Keratinocyte (primary cell): ENCODE measurements at regions not wholly inside any gene's neighbourhood (a gene's known extent, or its start where the extent isn't known, plus 50 kb on each side); places are given as distances from the start of the nearest gene placed in this dataset.

Source experiments
- CTCF ChIP-seq, 3 experiments: IDR thresholded peaks in 1 of 3; conservative IDR thresholded peaks in 1 of 3; optimal IDR thresholded peaks in 1 of 3; 2 replicates in 2 of 3; 3 replicates in 1 of 3; pipeline versions ENCODE3 to v1.5.1; 2011; ENCODE audit warnings: low read length in 3 of 3, mild to moderate bottlenecking in 3 of 3, moderate library complexity in 2 of 3, control low read depth in 1 of 3, inconsistent platforms in 1 of 3; ENCODE audit not compliant: insufficient read depth in 2 of 3; ENCODE audit errors: extremely low read depth in 1 of 3
- EZH2 ChIP-seq: IDR thresholded peaks from one replicate; pipeline ENCODE4 v1.6.1; 2012; ENCODE audit warnings: inconsistent platforms, mild to moderate bottlenecking, low read length, moderate library complexity

GRCh38 chr5:68565427-68565826 lies 349.9 kb downstream of the PIK3R1 start:
- no peak for TF ChIP-seq CTCF (optimal IDR thresholded peaks at IDR 0.05 in 1 of 3, IDR thresholded peaks at IDR 0.05 in 1 of 3, conservative IDR thresholded peaks at IDR 0.05 in 1 of 3; ENCODE audit: extremely low read depth in 1 of 3, insufficient read depth in 2 of 3, low read length in 3 of 3)
- TF ChIP-seq EZH2 = no peak
